NCI-H1048 (cell line): ENCODE measurements at regions not wholly inside any gene's neighbourhood (a gene's known extent, or its start where the extent isn't known, plus 50 kb on each side); places are given as distances from the start of the nearest gene placed in this dataset.
"Not testable (repeated sequence)": the region's sequence is repeated elsewhere in the genome, so short reads cannot be mapped to it uniquely, and the experiment has no call there.

ENCODE experiments used
- DNase-seq: peaks from one replicate; lab custom pipeline; 2025; lab: John Stamatoyannopoulos, UW

GRCh38 chr14:21825149-21825743 is 151.6 kb upstream of the OR4E1 start:
- peak; percentile 2 for DNase-seq

GRCh38 chr14:21822109-21822508 is 148.5 kb upstream of the OR4E1 start:
- DNase-seq: no peak

GRCh38 chr14:21820631-21821030 is 147.0 kb upstream of the OR4E1 start:
- DNase-seq: no peak

GRCh38 chr14:21819891-21820290 is 146.3 kb upstream of the OR4E1 start:
- not testable (repeated sequence) for DNase-seq

- not testable (repeated sequence) for DNase-seq
Observed at GRCh38 chr14:21817010-21817409, 143.4 kb upstream of the OR4E1 start.

- DNase-seq: no peak
Observed at GRCh38 chr14:21807975-21808374, 134.4 kb upstream of the OR4E1 start.

- no peak for DNase-seq
Observed at GRCh38 chr14:21804981-21805380, 131.4 kb upstream of the OR4E1 start.

- no peak for DNase-seq
Observed at GRCh38 chr14:21802441-21802840, 128.8 kb upstream of the OR4E1 start.

- no peak for DNase-seq
Observed at GRCh38 chr14:21796916-21797315, 123.3 kb upstream of the OR4E1 start.

GRCh38 chr14:21795456-21795855 is 121.8 kb upstream of the OR4E1 start:
- DNase-seq: no peak

GRCh38 chr14:21791749-21792148 is 118.1 kb upstream of the OR4E1 start:
- no peak for DNase-seq

GRCh38 chr14:21788687-21789086 is 115.1 kb upstream of the OR4E1 start:
- DNase-seq: not testable (repeated sequence)

- DNase-seq: not testable (repeated sequence)
Observed at GRCh38 chr14:21787242-21787641, 113.6 kb upstream of the OR4E1 start.

GRCh38 chr14:21781543-21781942 is 107.9 kb upstream of the OR4E1 start:
- no peak for DNase-seq

GRCh38 chr14:21780429-21781084 is 106.9 kb upstream of the OR4E1 start:
- no peak for DNase-seq

GRCh38 chr14:21771671-21772070 is 98.1 kb upstream of the OR4E1 start:
- no peak for DNase-seq

- DNase-seq: no peak
Observed at GRCh38 chr14:21768875-21769257, 95.2 kb upstream of the OR4E1 start.

- peak; percentile 50 for DNase-seq
Observed at GRCh38 chr14:21768116-21768874, 94.7 kb upstream of the OR4E1 start.

- DNase-seq: not testable (repeated sequence)
Observed at GRCh38 chr14:21760360-21760759, 86.7 kb upstream of the OR4E1 start.

- DNase-seq: no peak
Observed at GRCh38 chr14:21749306-21749868, 75.8 kb upstream of the OR4E1 start.

- DNase-seq: no peak
Observed at GRCh38 chr14:21748869-21749303, 75.3 kb upstream of the OR4E1 start.

GRCh38 chr14:21735639-21736307 is 62.2 kb upstream of the OR4E1 start:
- no peak for DNase-seq
